ENCODE measurements at regions not wholly inside any gene's neighbourhood (a gene's known extent, or its start where the extent isn't known, plus 50 kb on each side); places are given as distances from the start of the nearest gene placed in this dataset.

DNA sequence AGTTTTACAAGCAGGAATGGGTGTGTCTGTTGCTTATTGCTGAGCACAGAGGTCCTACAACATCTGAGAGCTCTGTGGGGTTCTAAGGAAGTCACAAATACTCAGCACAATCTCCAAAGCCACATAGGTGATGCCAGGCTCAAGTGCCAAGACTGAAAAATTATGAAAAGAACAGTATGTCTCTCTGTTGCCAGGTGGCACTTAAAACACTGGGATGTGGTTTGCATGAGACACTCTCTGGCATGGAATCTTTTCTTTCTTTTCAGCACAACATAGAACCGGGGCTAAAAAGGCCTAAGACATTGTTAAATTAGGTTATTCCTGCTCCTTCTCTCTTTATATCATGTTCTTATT is 127.3 kb upstream of the PRICKLE2 start:
- H3K9me3 ChIP-seq (ENCODE audit: insufficient read depth, low read length): 0 out of 2 replicates have a peak, but pooled peaks cover 7% of the 10 kb centered on the region
- no peaks in the 10 kb centered on the region for H3K27me3 ChIP-seq (ENCODE audit: insufficient read depth, insufficient read length)
- no peaks in the 10 kb centered on the region for H3K4me1 ChIP-seq (ENCODE audit: insufficient read depth, insufficient read length)
- TF ChIP-seq ZNF274 (IDR thresholded peaks at IDR 0.05; ENCODE audit: low read depth, low read length) (no peak), SUZ12 (IDR thresholded peaks at IDR 0.05; ENCODE audit: extremely low read depth, insufficient read depth, insufficient read length) (no peak), YY1 (IDR thresholded peaks at IDR 0.05; ENCODE audit: insufficient read depth, insufficient read length) (no peak)
- no peak overlapping the region for H3K9ac ChIP-seq (ENCODE audit: insufficient read length, low read depth)
- no peak overlapping the region for H3K4me3 ChIP-seq (ENCODE audit: insufficient read length, low read depth)
- no peak for DNase-seq (ENCODE audit: low read depth, low spot score)
- H3K36me3 ChIP-seq (ENCODE audit: insufficient read depth, insufficient read length, low read length): no peaks in the 10 kb centered on the region

DNA sequence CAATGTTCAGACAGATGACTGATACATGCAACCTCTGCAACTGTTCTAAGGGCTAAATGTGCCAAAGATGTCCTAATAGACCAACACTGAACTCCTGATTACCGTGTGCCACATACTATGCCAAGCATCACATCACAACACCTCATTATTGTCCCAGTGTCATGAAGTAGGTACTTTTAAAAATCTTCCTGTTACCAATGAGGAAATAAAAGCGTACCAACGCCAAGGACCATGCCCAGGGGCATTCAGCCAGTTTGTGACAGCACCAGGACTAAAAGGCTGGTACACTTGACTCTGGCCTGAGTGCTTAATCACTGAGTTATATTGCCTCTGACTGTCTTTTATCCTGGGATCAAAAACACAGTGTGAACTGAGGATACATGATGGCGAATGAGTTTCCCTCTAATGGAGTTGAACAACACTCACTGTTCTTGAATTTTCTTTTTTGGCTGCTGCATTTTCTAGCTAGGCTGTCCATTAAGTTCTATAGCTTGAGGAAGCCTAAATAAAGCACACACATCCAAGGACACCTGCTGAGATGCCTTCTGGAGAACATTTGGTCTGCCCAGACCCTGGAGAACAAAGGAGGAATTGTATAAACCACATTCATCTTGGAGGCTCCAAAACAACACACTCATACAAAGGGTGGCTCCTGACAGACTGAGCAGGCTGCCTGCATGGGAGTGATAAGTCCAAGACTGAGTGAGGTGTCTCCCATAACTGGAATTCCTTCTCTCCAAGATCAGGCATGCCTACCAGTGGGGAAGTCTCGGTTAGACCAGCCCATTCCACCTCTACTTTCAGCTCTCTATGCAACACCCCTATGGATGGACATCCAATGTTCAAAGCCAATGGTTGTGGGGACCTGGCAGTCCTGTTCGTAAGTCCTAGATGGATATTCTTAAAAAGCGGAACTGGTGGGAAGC is 126.7 kb upstream of the PRICKLE2 start:
- Histone ChIP-seq H3K4me1 (ENCODE audit: insufficient read depth, insufficient read length) (no peaks in the 10 kb centered on the region), H3K36me3 (ENCODE audit: insufficient read depth, insufficient read length, low read length) (no peaks in the 10 kb centered on the region), H3K9me3 (ENCODE audit: insufficient read depth, low read length) (0 out of 2 replicates have a peak, but pooled peaks cover 6% of the 10 kb centered on the region), H3K27me3 (ENCODE audit: insufficient read depth, insufficient read length) (no peaks in the 10 kb centered on the region), H3K9ac (ENCODE audit: insufficient read length, low read depth) (no peak overlapping the region), H3K4me3 (ENCODE audit: insufficient read length, low read depth) (no peak overlapping the region)
- DNase-seq (ENCODE audit: low read depth, low spot score): no peak
- TF ChIP-seq SUZ12 (IDR thresholded peaks at IDR 0.05; ENCODE audit: extremely low read depth, insufficient read depth, insufficient read length) (no peak), ZNF274 (IDR thresholded peaks at IDR 0.05; ENCODE audit: low read depth, low read length) (no peak), YY1 (IDR thresholded peaks at IDR 0.05; ENCODE audit: insufficient read depth, insufficient read length) (no peak)

DNA sequence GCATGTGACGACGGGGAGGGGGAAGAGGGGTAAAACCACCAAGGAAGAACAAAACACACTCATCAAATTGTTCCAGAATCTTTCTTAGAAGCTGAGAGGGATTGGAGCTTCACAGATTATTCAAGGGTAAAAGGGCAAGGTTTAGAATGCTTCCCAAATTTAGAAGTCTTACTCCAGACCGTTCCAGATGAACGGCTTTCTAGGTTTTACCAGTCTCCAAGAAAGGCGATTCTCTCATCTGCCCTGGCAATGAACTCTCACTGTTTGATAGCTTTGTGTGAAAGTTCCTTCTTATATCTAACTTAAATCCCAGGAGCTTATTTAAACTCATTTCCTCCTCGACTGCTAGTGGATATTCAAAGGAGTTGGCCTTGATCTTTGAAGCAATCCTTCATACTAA is 124.3 kb upstream of the PRICKLE2 start:
- no peak for DNase-seq (ENCODE audit: low read depth, low spot score)

DNA sequence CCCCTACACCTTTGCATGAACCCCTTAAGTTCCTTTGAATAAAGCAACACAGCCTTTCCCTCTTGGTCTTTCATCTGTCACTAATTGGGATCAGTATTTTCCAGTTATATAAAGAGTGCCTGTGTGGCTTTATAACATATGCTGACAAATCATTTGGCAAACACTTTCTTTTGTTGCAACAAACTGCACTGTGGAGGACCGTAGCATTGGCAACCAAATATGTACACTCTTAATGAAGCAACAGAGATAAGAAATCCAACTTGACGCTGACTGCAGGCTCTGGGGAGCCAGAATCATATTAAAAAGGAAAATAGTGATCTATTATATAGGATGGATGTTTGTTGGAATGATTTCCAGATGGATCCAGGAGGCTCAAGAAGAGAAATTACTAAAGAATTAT is 120.1 kb upstream of the PRICKLE2 start:
- H3K4me3 ChIP-seq (ENCODE audit: insufficient read length, low read depth): no peak overlapping the region
- H3K4me1 ChIP-seq (ENCODE audit: insufficient read depth, insufficient read length): peaks cover 10% of the 10 kb centered on the region
- H3K36me3 ChIP-seq (ENCODE audit: insufficient read depth, insufficient read length, low read length): no peaks in the 10 kb centered on the region
- H3K9ac ChIP-seq (ENCODE audit: insufficient read length, low read depth): no peak overlapping the region
- no peak for TF ChIP-seq ZNF274 (IDR thresholded peaks at IDR 0.05; ENCODE audit: low read depth, low read length)
- TF ChIP-seq YY1 (IDR thresholded peaks at IDR 0.05; ENCODE audit: insufficient read depth, insufficient read length): no peak
- no peak for TF ChIP-seq SUZ12 (IDR thresholded peaks at IDR 0.05; ENCODE audit: extremely low read depth, insufficient read depth, insufficient read length)
- no peak for DNase-seq (ENCODE audit: low read depth, low spot score)
- H3K9me3 ChIP-seq (ENCODE audit: insufficient read depth, low read length): no peaks in the 10 kb centered on the region
- H3K27me3 ChIP-seq (ENCODE audit: insufficient read depth, insufficient read length): no peaks in the 10 kb centered on the region

More for the DNA sequence above, 124.3 kb upstream of the PRICKLE2 start:
- H3K4me1 ChIP-seq (ENCODE audit: insufficient read depth, insufficient read length): no peaks in the 10 kb centered on the region
- no peaks in the 10 kb centered on the region for H3K36me3 ChIP-seq (ENCODE audit: insufficient read depth, insufficient read length, low read length)
- H3K4me3 ChIP-seq (ENCODE audit: insufficient read length, low read depth): no peak overlapping the region
- TF ChIP-seq YY1 (IDR thresholded peaks at IDR 0.05; ENCODE audit: insufficient read depth, insufficient read length) (no peak), ZNF274 (IDR thresholded peaks at IDR 0.05; ENCODE audit: low read depth, low read length) (no peak), SUZ12 (IDR thresholded peaks at IDR 0.05; ENCODE audit: extremely low read depth, insufficient read depth, insufficient read length) (no peak)
- no peak overlapping the region for H3K9ac ChIP-seq (ENCODE audit: insufficient read length, low read depth)
- H3K9me3 ChIP-seq (ENCODE audit: insufficient read depth, low read length): no peaks in the 10 kb centered on the region
- H3K27me3 ChIP-seq (ENCODE audit: insufficient read depth, insufficient read length): no peaks in the 10 kb centered on the region

DNA sequence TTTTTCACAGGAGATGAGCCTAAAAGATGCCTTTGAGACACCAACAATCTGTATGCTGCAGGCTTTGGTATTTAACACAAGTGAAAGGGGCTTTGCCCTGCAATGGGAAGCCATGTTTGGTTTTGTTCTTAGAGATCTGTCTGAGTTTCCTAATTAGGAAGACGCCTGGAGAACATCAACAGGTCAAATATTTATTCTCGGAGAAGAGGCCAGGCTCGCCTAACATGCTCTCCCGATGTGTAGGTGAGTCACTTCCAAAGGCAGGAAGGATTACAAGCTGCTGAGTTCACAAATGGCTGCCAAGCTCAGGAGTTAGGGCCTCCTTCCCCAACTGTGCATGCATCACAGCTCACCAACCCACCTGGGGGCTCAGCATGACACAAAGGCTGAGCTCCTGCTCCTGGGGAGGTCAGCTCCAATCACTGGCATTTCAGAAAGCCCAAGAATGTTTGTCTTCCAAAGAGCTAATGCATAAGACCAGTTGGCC is 119.5 kb upstream of the PRICKLE2 start:
- Histone ChIP-seq H3K36me3 (ENCODE audit: insufficient read depth, insufficient read length, low read length) (no peaks in the 10 kb centered on the region), H3K4me1 (ENCODE audit: insufficient read depth, insufficient read length) (peaks cover 10% of the 10 kb centered on the region), H3K4me3 (ENCODE audit: insufficient read length, low read depth) (no peak overlapping the region), H3K27me3 (ENCODE audit: insufficient read depth, insufficient read length) (no peaks in the 10 kb centered on the region), H3K9ac (ENCODE audit: insufficient read length, low read depth) (no peak overlapping the region), H3K9me3 (ENCODE audit: insufficient read depth, low read length) (no peaks in the 10 kb centered on the region)
- TF ChIP-seq ZNF274 (IDR thresholded peaks at IDR 0.05; ENCODE audit: low read depth, low read length) (no peak), YY1 (IDR thresholded peaks at IDR 0.05; ENCODE audit: insufficient read depth, insufficient read length) (peak; percentile 41)
- peak; percentile 60 for DNase-seq (ENCODE audit: low read depth, low spot score)

DNA sequence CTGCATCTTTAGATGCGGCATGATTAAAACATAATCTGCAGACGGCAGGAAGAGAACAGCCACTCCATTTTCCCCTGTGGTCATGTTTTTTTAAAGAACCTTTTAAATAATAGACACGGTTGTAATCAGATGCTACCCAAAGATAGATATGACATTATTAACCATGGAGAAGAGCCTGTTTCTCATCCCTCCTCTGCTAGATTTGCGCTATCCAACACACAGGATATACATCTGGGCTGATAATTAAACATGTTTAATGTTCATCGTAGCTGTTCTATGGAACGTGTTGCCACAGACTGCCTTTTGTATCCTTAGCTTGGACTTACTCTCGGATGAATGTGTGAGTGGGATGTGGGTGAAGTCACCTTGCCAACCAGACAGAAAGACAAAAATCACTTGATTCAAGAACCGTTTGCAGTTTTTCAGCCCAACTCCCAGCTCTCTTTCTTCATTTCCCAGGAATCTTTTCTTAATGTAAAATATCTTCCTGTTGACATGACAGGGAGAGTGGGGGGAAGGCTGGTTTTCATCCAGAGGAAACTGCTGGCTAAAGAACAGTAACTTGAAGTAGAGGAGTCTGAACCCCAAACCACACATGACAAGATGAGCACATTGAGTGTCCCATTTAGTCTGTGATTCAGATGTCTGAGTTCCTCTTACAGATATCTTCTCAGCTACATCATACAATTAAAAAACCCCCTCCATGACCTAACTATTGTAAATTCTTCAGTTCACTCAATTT is 118.6 kb upstream of the PRICKLE2 start:
- peaks cover 10% of the 10 kb centered on the region for H3K4me1 ChIP-seq (ENCODE audit: insufficient read depth, insufficient read length)
- H3K9me3 ChIP-seq (ENCODE audit: insufficient read depth, low read length): no peaks in the 10 kb centered on the region
- H3K9ac ChIP-seq (ENCODE audit: insufficient read length, low read depth): no peak overlapping the region
- no peaks in the 10 kb centered on the region for H3K36me3 ChIP-seq (ENCODE audit: insufficient read depth, insufficient read length, low read length)
- no peak for DNase-seq (ENCODE audit: low read depth, low spot score)
- no peak for TF ChIP-seq ZNF274 (IDR thresholded peaks at IDR 0.05; ENCODE audit: low read depth, low read length)
- TF ChIP-seq YY1 (IDR thresholded peaks at IDR 0.05; ENCODE audit: insufficient read depth, insufficient read length): no peak
- TF ChIP-seq SUZ12 (IDR thresholded peaks at IDR 0.05; ENCODE audit: extremely low read depth, insufficient read depth, insufficient read length): no peak
- no peak overlapping the region for H3K4me3 ChIP-seq (ENCODE audit: insufficient read length, low read depth)
- H3K27me3 ChIP-seq (ENCODE audit: insufficient read depth, insufficient read length): no peaks in the 10 kb centered on the region
